GM18909 (cell line): ENCODE measurements at regions not wholly inside any gene's neighbourhood (a gene's known extent, or its start where the extent isn't known, plus 50 kb on each side); places are given as distances from the start of the nearest gene placed in this dataset.

Experiments
- ATAC-seq: cut with Tn5 transposase; IDR thresholded peaks from one replicate; pipeline ENCODE4 v1.9.1; 2021; ENCODE audit warnings: mild to moderate bottlenecking; ENCODE audit not compliant: unreplicated experiment, poor library complexity

GRCh38 chr14:98858158-98858557 lies 413.8 kb downstream of the BCL11B start:
- no peak for ATAC-seq

- ATAC-seq, result no peak
These were observed 413.4 kb downstream of the BCL11B start for GRCh38 chr14:98858561-98858960.

GRCh38 chr14:98859301-98859700 lies 412.7 kb downstream of the BCL11B start:
- ATAC-seq, result no peak

GRCh38 chr14:98864211-98864610 lies 407.8 kb downstream of the BCL11B start:
- ATAC-seq, result no peak

GRCh38 chr14:98867146-98867545 lies 404.9 kb downstream of the BCL11B start:
- no peak for ATAC-seq

- ATAC-seq, result no peak
These were observed 404.3 kb downstream of the BCL11B start for GRCh38 chr14:98867726-98868125.

GRCh38 chr14:98868866-98869265 lies 403.1 kb downstream of the BCL11B start:
- ATAC-seq, result no peak

GRCh38 chr14:98871796-98872195 lies 400.2 kb downstream of the BCL11B start:
- ATAC-seq, result no peak

- ATAC-seq, result no peak
These were observed 394.9 kb downstream of the BCL11B start for GRCh38 chr14:98877065-98877464.

GRCh38 chr14:98878282-98878681 lies 393.7 kb downstream of the BCL11B start:
- ATAC-seq, result no peak

GRCh38 chr14:98886982-98887381 lies 385.0 kb downstream of the BCL11B start:
- no peak for ATAC-seq

- ATAC-seq, result no peak
These were observed 383.7 kb downstream of the BCL11B start for GRCh38 chr14:98888281-98888680.

- no peak for ATAC-seq
These were observed 382.8 kb downstream of the BCL11B start for GRCh38 chr14:98888927-98889835.

GRCh38 chr14:98889836-98890185 lies 382.2 kb downstream of the BCL11B start:
- ATAC-seq, result no peak

GRCh38 chr14:98890556-98891340 lies 381.2 kb downstream of the BCL11B start:
- ATAC-seq, result no peak

GRCh38 chr14:98893675-98894074 lies 378.3 kb downstream of the BCL11B start:
- ATAC-seq, result no peak

GRCh38 chr14:98894600-98894999 lies 377.4 kb downstream of the BCL11B start:
- ATAC-seq, result no peak

- ATAC-seq, result no peak
These were observed 375.5 kb downstream of the BCL11B start for GRCh38 chr14:98896449-98896848.

GRCh38 chr14:98897605-98898309 lies 374.2 kb downstream of the BCL11B start:
- ATAC-seq, result no peak

GRCh38 chr14:98899441-98899840 lies 372.6 kb downstream of the BCL11B start:
- ATAC-seq, result no peak

- ATAC-seq, result no peak
These were observed 371.8 kb downstream of the BCL11B start for GRCh38 chr14:98900236-98900635.
